OCI-LY1 (cell line): ENCODE measurements at regions not wholly inside any gene's neighbourhood (a gene's known extent, or its start where the extent isn't known, plus 50 kb on each side); places are given as distances from the start of the nearest gene placed in this dataset.

Source experiments
- H2AFZ ChIP-seq: fragments of 200-600 bp; sonication (generic), shearing (Covaris generic); 2 replicates; pipeline ENCODE4 v1.6.0; 2014; ENCODE audit warnings: antibody characterized with exemption, mild to moderate bottlenecking, low read length
- H3F3A ChIP-seq: fragments of 200-600 bp; sonication (generic), shearing (Covaris generic); 2 replicates; pipeline ENCODE4 v1.6.0; 2014; ENCODE audit warnings: mild to moderate bottlenecking, antibody characterized with exemption, low read length, moderate library complexity; ENCODE audit not compliant: insufficient read depth
- H3K27ac ChIP-seq: fragments of 200-600 bp; sonication (generic); 2 replicates; pipeline ENCODE4 v1.5.1; 2014; ENCODE audit warnings: low read length, mixed run types, mild to moderate bottlenecking, low read depth; ENCODE audit not compliant: poor library complexity, severe bottlenecking
- H3K27me3 ChIP-seq: fragments of 200-600 bp; sonication (generic); 2 replicates; pipeline ENCODE4 v1.6.0; 2014; ENCODE audit warnings: antibody characterized with exemption, mild to moderate bottlenecking, low read length, moderate library complexity; ENCODE audit not compliant: insufficient read depth
- H3K36me3 ChIP-seq: fragments of 200-600 bp; sonication (generic); 2 replicates; pipeline ENCODE4 v1.6.1; 2014; ENCODE audit warnings: mild to moderate bottlenecking, antibody characterized with exemption, low read length, moderate library complexity, mixed read lengths; ENCODE audit not compliant: insufficient read depth
- H3K4me1 ChIP-seq: fragments of 200-600 bp; sonication (generic); 2 replicates; pipeline ENCODE4 v1.5.1; 2014; ENCODE audit warnings: mild to moderate bottlenecking, low read length, moderate library complexity; ENCODE audit not compliant: insufficient read depth, severe bottlenecking
- H3K4me2 ChIP-seq: fragments of 200-600 bp; sonication (generic), shearing (Covaris generic); 2 replicates; pipeline ENCODE4 v1.6.1; 2014; ENCODE audit warnings: low read length
- H3K4me3 ChIP-seq: fragments of 200-600 bp; sonication (generic); 2 replicates; pipeline ENCODE4 v1.5.1; 2014; ENCODE audit warnings: low read length, low read depth, mild to moderate bottlenecking, mixed read lengths; ENCODE audit not compliant: poor library complexity, severe bottlenecking
- H3K79me2 ChIP-seq: fragments of 200-600 bp; shearing (Covaris generic); 2 replicates; pipeline ENCODE4 v1.6.1; 2016; ENCODE audit warnings: mixed run types, low read length, mixed read lengths; ENCODE audit not compliant: insufficient read depth
- H3K9ac ChIP-seq: fragments of 200-600 bp; sonication (generic), shearing (Covaris generic); 2 replicates; pipeline ENCODE4 v1.6.1; 2014; ENCODE audit warnings: mild to moderate bottlenecking, low read length, mixed read lengths
- H3K9me2 ChIP-seq: fragments of 200-600 bp; sonication (generic), shearing (Covaris generic); 2 replicates; pipeline ENCODE4 v1.6.1; 2014; ENCODE audit warnings: low read depth, mild to moderate bottlenecking, low read length, mixed read lengths
- H3K9me3 ChIP-seq: fragments of 200-600 bp; shearing (Covaris generic); 2 replicates; pipeline ENCODE4 v1.6.1; 2014; ENCODE audit warnings: low read length, mixed read lengths
- H4K20me1 ChIP-seq: fragments of 200-600 bp; sonication (generic), shearing (Covaris generic); 2 replicates; pipeline ENCODE4 v1.6.0; 2016; ENCODE audit warnings: mild to moderate bottlenecking, low read length; ENCODE audit not compliant: insufficient read depth
- CTCF ChIP-seq: fragments of 200-600 bp; sonication (generic), shearing (Covaris generic); IDR thresholded peaks from 2 replicates; pipeline ENCODE4 v1.5.1; 2017; ENCODE audit warnings: mild to moderate bottlenecking, antibody characterized with exemption, low read length, moderate library complexity, mixed read lengths
- EZH2 ChIP-seq: fragments of 200-600 bp; sonication (generic), shearing (Covaris generic); IDR thresholded peaks from 2 replicates; pipeline ENCODE4 v1.8.0; 2017; ENCODE audit warnings: borderline replicate concordance, mixed run types, mild to moderate bottlenecking, antibody characterized with exemption, low read length, moderate library complexity, mixed read lengths

- Histone ChIP-seq H3F3A (no peaks in the 10 kb centered on the region), H3K4me2 (no peak overlapping the region), H2AFZ (no peak overlapping the region), H3K9me3 (no peaks in the 10 kb centered on the region), H3K27ac (no peak overlapping the region), H3K9ac (no peak overlapping the region), H3K4me3 (no peak overlapping the region), H3K4me1 (no peaks in the 10 kb centered on the region), H3K79me2 (no peaks in the 10 kb centered on the region), H3K9me2 (no peaks in the 10 kb centered on the region), H3K36me3 (no peaks in the 10 kb centered on the region), H4K20me1 (no peaks in the 10 kb centered on the region), H3K27me3 (no peaks in the 10 kb centered on the region)
- no peak for TF ChIP-seq CTCF
- no peak for TF ChIP-seq EZH2
These were observed 106.5 kb downstream of the MRM1 start for GRCh38 chr17:36707904-36708303.

DNA sequence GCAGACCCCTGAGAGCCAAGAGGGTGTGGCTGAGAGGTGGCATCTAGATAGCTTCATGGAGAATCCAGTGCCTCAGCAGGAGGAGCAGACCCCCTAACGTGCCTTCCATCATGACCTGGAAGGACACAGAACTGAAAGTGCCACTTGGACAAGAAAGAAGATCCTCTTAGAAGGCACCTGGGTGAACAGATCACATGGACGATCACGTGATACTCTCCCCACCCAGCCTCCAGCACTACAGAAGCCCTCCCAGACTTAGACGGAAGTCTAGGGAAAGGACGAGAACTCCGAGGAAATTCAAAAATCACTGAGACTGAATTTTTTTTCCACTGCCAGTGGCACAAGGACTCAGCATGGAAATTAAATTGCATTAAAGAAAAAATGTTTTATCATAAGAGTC lies 113.4 kb downstream of the MRM1 start:
- Histone ChIP-seq H3K36me3 (no peaks in the 10 kb centered on the region), H3K4me1 (no peaks in the 10 kb centered on the region), H3K4me3 (no peak overlapping the region), H3K27ac (no peak overlapping the region), H3F3A (no peaks in the 10 kb centered on the region), H3K27me3 (no peaks in the 10 kb centered on the region), H4K20me1 (no peaks in the 10 kb centered on the region), H3K79me2 (no peaks in the 10 kb centered on the region), H2AFZ (no peak overlapping the region), H3K4me2 (no peak overlapping the region), H3K9ac (no peak overlapping the region), H3K9me3 (no peaks in the 10 kb centered on the region), H3K9me2 (no peaks in the 10 kb centered on the region)
- no peak for TF ChIP-seq EZH2
- no peak for TF ChIP-seq CTCF

DNA sequence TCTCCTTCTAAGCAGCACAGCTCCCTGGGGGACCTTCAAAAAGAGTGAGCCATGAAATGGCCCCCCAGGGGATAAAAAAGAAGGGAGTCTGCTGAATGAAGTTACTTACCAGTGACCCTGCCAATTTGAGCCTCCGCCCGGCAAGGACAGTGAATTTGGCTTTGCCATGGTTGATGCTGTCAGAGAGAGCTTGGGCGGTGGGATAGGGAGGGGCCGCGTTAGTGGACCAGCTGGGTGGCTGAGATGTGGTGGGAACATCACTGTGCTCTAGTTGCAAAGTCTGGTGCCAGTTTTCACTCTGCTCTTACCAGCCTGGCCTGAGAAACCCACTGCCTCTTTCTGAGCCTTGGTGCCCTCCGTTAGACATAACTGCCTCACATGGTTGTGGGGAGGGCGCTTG lies 114.6 kb downstream of the MRM1 start:
- Histone ChIP-seq H3K9me3 (no peaks in the 10 kb centered on the region), H3K9me2 (no peaks in the 10 kb centered on the region), H3K27ac (no peak overlapping the region), H3K4me3 (no peak overlapping the region), H3K4me2 (no peak overlapping the region), H3K79me2 (no peaks in the 10 kb centered on the region), H3K36me3 (no peaks in the 10 kb centered on the region), H3K9ac (no peak overlapping the region), H3K27me3 (no peaks in the 10 kb centered on the region), H4K20me1 (no peaks in the 10 kb centered on the region), H3F3A (no peaks in the 10 kb centered on the region), H3K4me1 (no peaks in the 10 kb centered on the region), H2AFZ (no peak overlapping the region)
- TF ChIP-seq EZH2 = no peak
- no peak for TF ChIP-seq CTCF
